ENCODE measurements at regions not wholly inside any gene's neighbourhood (a gene's known extent, or its start where the extent isn't known, plus 50 kb on each side); places are given as distances from the start of the nearest gene placed in this dataset.
A peak's percentile ranks its signal among the peaks of the same experiment; 100 is the strongest.

GRCh38 chrX:40184968-40185367 lies 87.2 kb upstream of the BCOR start:
- DNase-seq (ENCODE audit: low read depth), result no peak

- DNase-seq (ENCODE audit: low read depth), result no peak
These were observed 84.9 kb upstream of the BCOR start for GRCh38 chrX:40182615-40183014.

DNA sequence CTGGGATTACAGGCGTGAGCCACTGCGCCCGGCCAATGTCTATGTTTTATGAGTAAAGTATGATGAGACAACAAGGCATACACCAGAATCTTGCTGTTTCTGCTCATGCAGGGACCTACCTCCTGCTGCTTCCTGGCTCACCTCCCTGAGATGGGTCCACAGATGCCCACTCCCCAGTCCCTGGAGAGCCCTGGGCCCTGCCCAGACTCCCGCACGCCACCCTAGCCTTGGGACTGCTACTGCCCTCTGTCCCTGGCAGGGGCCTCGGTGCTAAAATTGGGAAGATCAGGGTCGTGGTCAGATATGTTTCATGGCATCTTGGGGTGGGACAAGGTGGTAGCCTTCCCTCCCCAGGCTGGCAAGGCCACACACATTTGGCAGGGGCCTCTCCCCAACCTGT lies 84.3 kb upstream of the BCOR start:
- DNase-seq (ENCODE audit: low read depth), result no peak

- DNase-seq (ENCODE audit: low read depth), result no peak
These were observed 81.5 kb upstream of the BCOR start for GRCh38 chrX:40179283-40179682.

GRCh38 chrX:40177942-40178715 lies 80.4 kb upstream of the BCOR start:
- no peak for DNase-seq (ENCODE audit: low read depth)

- no peak for DNase-seq (ENCODE audit: low read depth)
These were observed 79.7 kb upstream of the BCOR start for GRCh38 chrX:40177489-40177888.

DNA sequence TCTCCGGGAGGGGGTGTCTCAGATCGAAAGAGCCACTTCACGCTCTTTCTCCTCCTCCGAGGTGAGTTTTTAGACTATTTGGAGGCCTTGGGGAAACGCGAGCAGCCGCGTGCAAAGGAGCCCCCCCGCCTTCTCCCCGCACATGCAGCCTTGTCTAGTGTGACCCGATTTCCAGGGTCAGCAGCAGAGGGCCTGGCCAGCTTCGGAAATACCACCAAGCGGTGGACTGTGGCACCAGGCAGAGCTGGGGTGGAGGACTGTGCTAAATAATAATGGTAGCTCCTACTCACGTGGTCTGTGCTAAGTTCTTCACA lies 79.3 kb upstream of the BCOR start:
- DNase-seq (ENCODE audit: low read depth), result no peak

DNA sequence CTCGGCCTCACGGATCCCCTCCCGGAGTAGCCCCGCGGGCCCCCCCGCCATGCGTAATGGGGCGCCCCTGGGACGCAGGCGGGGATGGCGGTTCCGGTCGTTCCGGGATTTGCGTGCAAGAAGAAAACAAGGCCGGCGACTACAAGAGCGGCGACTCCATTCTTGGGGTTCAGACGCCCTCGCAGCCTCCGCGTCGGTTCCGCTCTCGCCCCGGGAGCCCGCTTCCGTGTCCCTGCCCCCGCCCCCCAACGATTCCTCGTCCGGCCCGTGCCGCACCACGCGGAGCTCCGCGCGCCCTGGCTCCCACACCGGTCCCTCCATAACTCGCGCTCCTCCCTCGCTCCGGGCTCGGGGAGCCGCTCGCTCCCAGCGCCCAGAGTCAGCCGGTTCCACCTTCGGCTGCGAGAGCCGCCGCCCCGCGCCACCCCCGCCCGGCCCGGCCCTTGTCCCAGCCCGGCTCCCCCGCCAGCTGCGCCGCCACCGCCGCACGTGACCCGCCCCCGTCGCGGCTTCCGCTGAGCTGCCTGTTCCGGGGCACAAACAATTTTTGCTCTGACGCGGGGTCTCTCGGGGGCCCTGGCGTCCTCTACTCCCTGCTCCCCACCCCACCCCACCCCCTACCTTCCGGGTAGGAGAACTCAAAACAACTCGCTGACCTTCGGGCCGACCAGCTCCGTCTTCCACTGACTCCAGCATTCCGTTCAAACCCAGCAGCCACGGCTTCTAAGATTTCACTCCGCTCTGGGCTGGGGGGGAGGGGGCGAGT lies 78.8 kb upstream of the BCOR start:
- DNase-seq (ENCODE audit: low read depth), result peak; percentile 33

- DNase-seq (ENCODE audit: low read depth), result peak; percentile 62
These were observed 78.0 kb upstream of the BCOR start for GRCh38 chrX:40175511-40176350.

- DNase-seq (ENCODE audit: low read depth), result peak; percentile 44
These were observed 77.2 kb upstream of the BCOR start for GRCh38 chrX:40174854-40175510.

GRCh38 chrX:40174001-40174853 lies 76.5 kb upstream of the BCOR start:
- DNase-seq (ENCODE audit: low read depth), result no peak

- no peak for DNase-seq (ENCODE audit: low read depth)
These were observed 75.6 kb upstream of the BCOR start for GRCh38 chrX:40173143-40174000.

GRCh38 chrX:40172401-40173142 lies 74.8 kb upstream of the BCOR start:
- no peak for DNase-seq (ENCODE audit: low read depth)

DNA sequence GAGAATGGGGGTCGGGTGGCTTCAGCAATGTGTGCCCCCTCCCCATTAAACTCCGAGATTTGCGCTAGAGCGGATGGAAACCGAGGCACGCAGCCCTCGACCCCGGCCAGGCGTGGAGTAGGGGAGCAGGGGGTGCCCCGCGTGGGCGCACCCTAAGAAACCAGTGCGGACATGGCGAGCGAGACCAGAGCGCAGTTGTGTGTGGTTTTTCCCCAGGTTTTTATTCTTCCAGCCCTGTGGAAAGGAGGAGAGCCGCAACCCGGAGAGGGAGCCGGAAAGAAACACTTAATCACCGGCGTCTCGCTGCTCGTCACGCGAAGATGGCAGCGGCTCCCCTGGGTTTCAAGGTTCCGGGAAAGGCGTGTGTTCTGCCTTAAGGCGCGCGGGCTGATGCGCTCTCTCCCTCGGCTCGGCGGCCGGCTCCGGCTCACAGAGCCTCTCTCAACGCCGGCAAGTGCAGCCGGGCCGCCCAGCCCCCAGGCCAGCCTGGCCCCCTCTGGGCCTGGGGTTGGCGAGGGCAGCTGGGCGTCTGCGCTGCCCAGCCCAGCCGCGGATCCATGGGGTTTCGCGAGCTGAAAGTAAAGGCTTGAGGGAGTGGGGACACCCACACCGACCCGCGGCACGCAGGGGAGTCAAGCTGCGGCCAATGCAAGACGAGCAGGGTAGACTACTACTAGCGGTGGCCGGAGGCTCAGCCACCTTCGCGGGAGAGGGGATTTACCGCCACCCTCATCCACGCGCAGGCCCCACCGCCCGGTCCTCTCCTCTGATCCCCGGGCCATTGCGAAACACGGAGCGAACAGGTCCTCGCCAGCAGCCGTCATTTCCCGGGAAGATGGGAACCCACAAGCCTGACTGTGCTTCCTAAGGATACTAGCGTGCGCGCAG lies 74.0 kb upstream of the BCOR start:
- DNase-seq (ENCODE audit: low read depth), result peak; percentile 47

DNA sequence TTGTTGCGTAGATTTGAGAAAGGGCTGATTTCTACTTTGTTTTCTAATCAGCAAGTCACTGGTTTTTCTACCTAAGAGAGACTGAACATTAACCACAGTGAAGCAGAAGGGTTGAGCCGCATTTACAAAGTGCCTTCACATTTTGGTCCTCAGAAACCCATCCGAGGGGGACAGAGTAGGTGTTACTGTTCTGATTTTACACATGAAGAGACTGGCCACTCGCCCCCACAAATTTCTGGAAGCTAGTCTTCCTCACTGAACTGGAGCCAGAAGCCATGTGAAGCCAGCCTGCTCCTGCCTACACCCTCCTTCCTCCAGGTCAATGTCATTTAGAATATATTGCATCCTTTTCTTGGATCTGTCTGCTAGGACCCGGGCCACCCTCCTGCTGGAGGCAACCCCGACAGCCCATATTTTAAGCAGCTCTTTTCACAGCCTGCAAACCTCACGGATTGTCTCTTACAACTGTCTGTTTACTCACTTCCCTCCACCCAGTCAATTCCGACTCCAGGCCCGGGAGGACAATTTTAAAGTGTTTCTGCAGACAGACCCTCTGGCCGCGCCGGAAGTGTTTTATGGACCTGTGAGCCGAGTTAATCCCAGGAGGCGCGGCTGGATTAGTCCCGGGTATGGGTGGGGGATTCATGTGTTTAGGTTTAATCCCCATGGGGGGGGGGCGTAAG lies 73.2 kb upstream of the BCOR start:
- DNase-seq (ENCODE audit: low read depth), result no peak

DNA sequence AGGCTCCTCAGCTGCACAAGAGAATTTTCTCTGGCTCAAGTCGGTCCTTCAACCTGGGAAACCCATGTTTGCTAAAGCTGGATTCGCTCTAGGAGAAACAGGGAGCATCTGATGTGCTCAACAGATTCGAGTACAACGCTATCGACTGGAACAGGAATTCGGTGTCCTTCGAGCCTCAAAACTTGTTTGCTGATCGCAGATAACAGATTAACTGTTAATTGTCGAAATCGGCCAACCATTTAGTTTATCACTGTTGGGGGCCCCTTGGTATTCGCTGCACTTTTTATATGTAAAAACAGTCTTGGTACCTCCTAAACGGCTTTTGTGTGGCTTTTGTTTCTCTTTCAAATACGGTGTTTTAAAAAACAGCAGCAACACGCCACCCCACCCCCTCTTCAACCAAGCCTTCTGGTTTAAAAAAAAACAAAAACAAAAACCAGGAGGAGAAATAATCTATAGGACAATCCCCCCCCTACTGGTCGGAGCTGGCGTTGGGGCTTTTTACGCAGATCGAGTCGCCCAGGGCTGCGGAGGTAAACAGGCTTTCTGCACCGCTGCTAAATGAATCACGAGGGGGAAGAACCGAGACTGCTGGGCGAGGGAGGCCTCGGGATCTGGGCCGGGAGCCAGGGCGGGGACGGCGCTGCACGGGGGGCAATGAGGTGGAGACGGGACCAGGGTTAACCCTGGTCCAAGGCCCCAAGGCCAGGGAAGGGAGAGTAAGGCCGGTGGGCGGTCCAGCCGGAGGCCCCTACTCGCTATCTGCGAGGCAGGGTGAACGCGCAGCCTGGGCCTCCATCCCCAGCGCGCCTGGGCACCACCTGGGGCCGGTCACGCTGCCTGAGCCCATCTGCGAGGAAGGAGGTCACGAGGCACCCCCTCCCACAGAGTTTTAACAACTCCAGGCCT lies 71.7 kb upstream of the BCOR start:
- no peak for DNase-seq (ENCODE audit: low read depth)

Measured in LHCN-M2 (cell line).